Heart left ventricle (tissue), 16 donors: ENCODE measurements at regions not wholly inside any gene's neighbourhood (a gene's known extent, or its start where the extent isn't known, plus 50 kb on each side); places are given as distances from the start of the nearest gene placed in this dataset.

Experiments
- ATAC-seq, 4 donors: fragments of 200-7000 bp; cut with Tn5 transposase; one replicate each; pipeline ENCODE4 v1.9.1; 2020 to 2022; ENCODE audit warnings: moderate library complexity in 4 of 4, mild to moderate bottlenecking in 3 of 4, moderate number of reproducible peaks in 1 of 4
- DNase-seq, 5 donors: peaks; one replicate each; pipeline ENCODE4 v3.0.0-alpha.2; 2020
- H3K27ac ChIP-seq, 12 donors: fragments of 200-600 bp; sonication (generic) in 4 of 12; one replicate each; pipeline versions ENCODE4 v1.5.0 to v1.8.0; 2016 to 2022; ENCODE audit warnings: mild to moderate bottlenecking in 2 of 12
- H3K27me3 ChIP-seq, 9 donors: fragments of 200-600 bp; sonication (generic) in 2 of 9; one replicate each; pipeline versions ENCODE4 v1.5.1 to v1.8.0; 2016 to 2022; ENCODE audit warnings: mild to moderate bottlenecking in 3 of 9
- H3K36me3 ChIP-seq, 9 donors: fragments of 200-600 bp; sonication (generic) in 2 of 9; one replicate each; pipeline versions ENCODE4 v1.5.0 to v1.8.0; 2018 to 2022; ENCODE audit warnings: mild to moderate bottlenecking in 2 of 9
- H3K4me1 ChIP-seq, 12 donors: fragments of 200-600 bp; sonication (generic) in 4 of 12; one replicate each; pipeline versions ENCODE4 v1.5.0 to v1.8.0; 2016 to 2022; ENCODE audit warnings: mild to moderate bottlenecking in 3 of 12
- H3K4me3 ChIP-seq, 12 donors: fragments of 200-600 bp; sonication (generic) in 4 of 12; one replicate each; pipeline versions ENCODE4 v1.5.0 to v1.8.0; 2017 to 2022; ENCODE audit warnings: mild to moderate bottlenecking in 9 of 12, moderate library complexity in 4 of 12
- H3K9me3 ChIP-seq, 12 donors: fragments of 200-600 bp; sonication (generic) in 4 of 12; one replicate each; pipeline versions ENCODE4 v1.5.0 to v1.8.0; 2016 to 2022; ENCODE audit warnings: mild to moderate bottlenecking in 1 of 12
- POLR2A ChIP-seq, 2 donors: fragments of 450-650 bp; IDR thresholded peaks; one replicate each; pipeline ENCODE4 v1.6.1; 2017; ENCODE audit warnings: antibody characterized with exemption in 2 of 2, mild to moderate bottlenecking in 2 of 2, moderate library complexity in 2 of 2
- WGBS, 4 donors: extraction: QIAGEN DNeasy Blood & Tissue Kit in 2 of 4; methylation state at CpG; one replicate each; pipeline versions ENCODE4 v1.1.5 to v1.1.7; 2013 to 2018; 5-methylcytosine and 5-hydroxymethylcytosine counted together
- intact Hi-C, 10 donors: fragments of 100-400 bp; cut with DNase I; formaldehyde crosslinking; loops; one replicate each; pipeline versions ENCODE4 v1.11.1 to v1.14.2; 2022
- TF ChIP-seq, protein P1 (sequence below), 12 donors: fragments of 200-600 bp; sonication (generic) in 4 of 12; IDR thresholded peaks; one replicate each; pipeline versions ENCODE4 v1.5.0 to v1.8.0; 2018 to 2022; ENCODE audit warnings: antibody characterized with exemption in 12 of 12, mild to moderate bottlenecking in 5 of 12
- donor health status: ischemic (EF 13 %, LVEDD 7.1; RV severe dilation, severe dysfunction).
- donor health status: healthy with polysubstance abuse.
- donor health status: DM: no; HTN: yes; CAD: no.
- donor health status: DM: no; HTN: no; CAD: no.
- donor health status: ischemic (EF 25% LVEDD 6.9; RV normal size, moderate dysfunction).
- donor health status: ischemic (EF 25% LVEDD 5.7; RV mildly dilated, moderate dysfunction).
- donor health status: healthy.
- donor health status: DM: yes; HTN: yes; CAD: no.
- donor health status: ischemic (EF 35%, LVEDD 5.7; RV mildly dilated, moderate dysfunction).
- donor health status: nonischemic (EF 11% LVEDD 7.7; RV severe dilation, severe dysfunction).
- donor health status: DM: yes; HTN: yes; CAD: no.
- donor health status: PGD.
- donor health status: ischemic (EF 29% LVEDD 5.4; RV normal size, mild dysfunction).
- donor health status: nonischemic (EF 23%, LVEDD 6.1; RV moderate dilation, normal function).

DNA sequence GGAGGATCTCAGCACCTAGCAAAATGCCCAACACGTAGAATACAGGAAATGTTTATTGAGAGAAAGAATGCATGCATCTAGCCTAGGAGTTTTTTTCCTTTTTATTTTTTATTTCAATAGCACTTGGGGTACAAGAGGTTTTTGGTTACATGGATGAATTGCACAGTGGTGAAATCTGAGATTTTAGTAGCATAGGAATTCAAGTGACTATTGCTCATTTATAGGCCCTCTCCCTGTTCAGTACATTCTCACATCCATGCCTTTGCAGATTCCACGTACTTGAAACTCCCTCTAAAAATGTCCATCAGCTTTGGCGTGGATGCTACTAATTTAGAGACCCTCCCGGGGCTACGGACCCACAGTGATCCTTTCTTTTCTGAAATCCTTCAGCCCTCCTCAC lies 61.7 kb upstream of the PIAS1 start:
- TF ChIP-seq POLR2A (IDR thresholded peaks at IDR 0.05), result no peak
- WGBS, 4 donors, result 92 to 97% (median 92%) methylated on average over 5 of the region's 5 CpGs
- Histone ChIP-seq H3K27ac (no peak overlapping the region), H3K36me3 (no peaks in the 10 kb centered on the region), H3K4me1 (no peaks in the 10 kb centered on the region), H3K4me3 (no peak overlapping the region), H3K9me3 (no peaks in the 10 kb centered on the region), H3K27me3 (no peaks in the 10 kb centered on the region)
- ATAC-seq (no peak), DNase-seq (no peak)
- intact Hi-C loops, result no loop called here

DNA sequence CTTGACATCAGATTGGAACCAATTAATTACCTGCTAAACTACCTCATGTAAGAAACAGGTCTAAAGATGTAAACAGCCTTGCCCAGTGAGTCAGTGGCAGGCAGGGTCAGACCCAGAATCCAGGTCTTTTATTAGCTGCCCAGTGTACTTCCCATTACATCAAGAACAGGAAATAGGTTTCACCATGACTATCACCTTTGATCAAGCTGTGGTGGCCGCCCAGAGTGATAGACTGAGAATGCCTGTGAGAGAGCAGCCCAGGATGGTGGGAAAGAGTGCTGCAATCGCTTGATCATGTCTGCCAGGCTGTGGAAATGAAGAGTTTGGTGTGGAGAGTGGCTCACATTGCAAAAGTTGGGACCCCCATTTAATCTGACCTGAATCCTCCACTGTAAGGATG lies 61.3 kb upstream of the PIAS1 start:
- intact Hi-C loops, result no loop called here
- Histone ChIP-seq H3K27me3 (no peaks in the 10 kb centered on the region), H3K4me1 (no peaks in the 10 kb centered on the region), H3K4me3 (no peak overlapping the region), H3K27ac (no peak overlapping the region), H3K36me3 (no peaks in the 10 kb centered on the region), H3K9me3 (no peaks in the 10 kb centered on the region)
- TF ChIP-seq, protein P1, sequence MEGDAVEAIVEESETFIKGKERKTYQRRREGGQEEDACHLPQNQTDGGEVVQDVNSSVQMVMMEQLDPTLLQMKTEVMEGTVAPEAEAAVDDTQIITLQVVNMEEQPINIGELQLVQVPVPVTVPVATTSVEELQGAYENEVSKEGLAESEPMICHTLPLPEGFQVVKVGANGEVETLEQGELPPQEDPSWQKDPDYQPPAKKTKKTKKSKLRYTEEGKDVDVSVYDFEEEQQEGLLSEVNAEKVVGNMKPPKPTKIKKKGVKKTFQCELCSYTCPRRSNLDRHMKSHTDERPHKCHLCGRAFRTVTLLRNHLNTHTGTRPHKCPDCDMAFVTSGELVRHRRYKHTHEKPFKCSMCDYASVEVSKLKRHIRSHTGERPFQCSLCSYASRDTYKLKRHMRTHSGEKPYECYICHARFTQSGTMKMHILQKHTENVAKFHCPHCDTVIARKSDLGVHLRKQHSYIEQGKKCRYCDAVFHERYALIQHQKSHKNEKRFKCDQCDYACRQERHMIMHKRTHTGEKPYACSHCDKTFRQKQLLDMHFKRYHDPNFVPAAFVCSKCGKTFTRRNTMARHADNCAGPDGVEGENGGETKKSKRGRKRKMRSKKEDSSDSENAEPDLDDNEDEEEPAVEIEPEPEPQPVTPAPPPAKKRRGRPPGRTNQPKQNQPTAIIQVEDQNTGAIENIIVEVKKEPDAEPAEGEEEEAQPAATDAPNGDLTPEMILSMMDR (IDR thresholded peaks at IDR 0.05), result no peak
- TF ChIP-seq POLR2A (IDR thresholded peaks at IDR 0.05), result no peak
- 90 to 100% (median 93%) methylated on average over 2 of the region's 2 CpGs for WGBS, 4 donors
- ATAC-seq (no peak), DNase-seq (no peak)

- Histone ChIP-seq H3K36me3 (no peaks in the 10 kb centered on the region), H3K27me3 (no peaks in the 10 kb centered on the region), H3K4me1 (peaks cover 0 to 7% (median 0%) of the 10 kb centered on the region in 12 donors), H3K4me3 (no peak overlapping the region), H3K27ac (no peak overlapping the region), H3K9me3 (no peaks in the 10 kb centered on the region)
- no peak for DNase-seq
- no peak for TF ChIP-seq POLR2A (IDR thresholded peaks at IDR 0.05)
- TF ChIP-seq, protein P1 (IDR thresholded peaks at IDR 0.05), result no peak
- WGBS, 4 donors, result 95 to 100% (median 98%) methylated on average over 1 of the region's 1 CpG
- intact Hi-C loops, result no loop called here
- no peak for ATAC-seq
Measured at GRCh38 chr15:67997996-67998395, 56.1 kb upstream of the PIAS1 start.

GRCh38 chr15:67998599-67999133 lies 55.4 kb upstream of the PIAS1 start:
- 45 to 56% (median 53%) methylated on average over 6 of the region's 6 CpGs for WGBS, 4 donors
- TF ChIP-seq, protein P1 (IDR thresholded peaks at IDR 0.05), result no peak
- TF ChIP-seq POLR2A (IDR thresholded peaks at IDR 0.05), result no peak
- Histone ChIP-seq H3K9me3 (no peaks in the 10 kb centered on the region), H3K4me1 (peaks cover 0 to 7% (median 0%) of the 10 kb centered on the region in 12 donors), H3K4me3 (no peak overlapping the region), H3K36me3 (no peaks in the 10 kb centered on the region), H3K27me3 (no peaks in the 10 kb centered on the region), H3K27ac (no peak overlapping the region)
- DNase-seq (no peak), ATAC-seq (no peak)
- intact Hi-C loops, result no loop called here
